ENCODE measurements at regions not wholly inside any gene's neighbourhood (a gene's known extent, or its start where the extent isn't known, plus 50 kb on each side); places are given as distances from the start of the nearest gene placed in this dataset.

DNA sequence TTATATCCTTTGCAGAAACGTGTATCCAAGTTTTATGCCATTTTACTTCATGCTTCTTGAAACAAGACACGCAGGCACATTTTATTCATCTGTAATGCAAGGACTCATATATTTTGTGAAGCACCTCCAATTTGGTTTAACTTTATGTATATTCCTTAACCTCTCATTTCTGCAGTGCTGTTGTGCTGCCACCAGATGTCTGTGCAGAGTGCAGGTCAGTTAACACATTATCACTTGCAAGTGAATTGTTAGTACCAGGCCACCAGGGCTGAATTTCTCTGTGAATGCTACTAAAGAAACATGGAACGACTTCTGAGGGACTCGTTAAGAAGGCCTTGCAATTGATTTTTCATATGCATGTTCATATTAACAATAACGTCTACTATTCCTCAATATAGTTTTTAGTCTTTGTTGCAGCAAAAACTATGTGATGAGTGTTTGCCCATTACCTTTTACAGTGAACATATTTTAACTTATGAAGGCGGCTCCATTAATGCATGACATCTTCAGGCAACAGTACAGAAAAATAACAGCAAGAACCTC, 770.3 kb downstream of the NLGN4X start:
- TF ChIP-seq POLR2A (IDR thresholded peaks at IDR 0.05; ENCODE audit: low read depth, low read length): no peak
- TF ChIP-seq, protein P1, sequence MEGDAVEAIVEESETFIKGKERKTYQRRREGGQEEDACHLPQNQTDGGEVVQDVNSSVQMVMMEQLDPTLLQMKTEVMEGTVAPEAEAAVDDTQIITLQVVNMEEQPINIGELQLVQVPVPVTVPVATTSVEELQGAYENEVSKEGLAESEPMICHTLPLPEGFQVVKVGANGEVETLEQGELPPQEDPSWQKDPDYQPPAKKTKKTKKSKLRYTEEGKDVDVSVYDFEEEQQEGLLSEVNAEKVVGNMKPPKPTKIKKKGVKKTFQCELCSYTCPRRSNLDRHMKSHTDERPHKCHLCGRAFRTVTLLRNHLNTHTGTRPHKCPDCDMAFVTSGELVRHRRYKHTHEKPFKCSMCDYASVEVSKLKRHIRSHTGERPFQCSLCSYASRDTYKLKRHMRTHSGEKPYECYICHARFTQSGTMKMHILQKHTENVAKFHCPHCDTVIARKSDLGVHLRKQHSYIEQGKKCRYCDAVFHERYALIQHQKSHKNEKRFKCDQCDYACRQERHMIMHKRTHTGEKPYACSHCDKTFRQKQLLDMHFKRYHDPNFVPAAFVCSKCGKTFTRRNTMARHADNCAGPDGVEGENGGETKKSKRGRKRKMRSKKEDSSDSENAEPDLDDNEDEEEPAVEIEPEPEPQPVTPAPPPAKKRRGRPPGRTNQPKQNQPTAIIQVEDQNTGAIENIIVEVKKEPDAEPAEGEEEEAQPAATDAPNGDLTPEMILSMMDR (conservative IDR thresholded peaks at IDR 0.05; ENCODE audit: low read depth, low read length): no peak
- no peak for TF ChIP-seq RCOR1 (IDR thresholded peaks at IDR 0.05; ENCODE audit: insufficient replicate concordance, low read length)
- no peak for TF ChIP-seq CEBPB (IDR thresholded peaks at IDR 0.05; ENCODE audit: low read depth, low read length)
- TF ChIP-seq RFX5 (IDR thresholded peaks at IDR 0.05; ENCODE audit: low read depth, low read length): no peak
- TF ChIP-seq, protein P2, sequence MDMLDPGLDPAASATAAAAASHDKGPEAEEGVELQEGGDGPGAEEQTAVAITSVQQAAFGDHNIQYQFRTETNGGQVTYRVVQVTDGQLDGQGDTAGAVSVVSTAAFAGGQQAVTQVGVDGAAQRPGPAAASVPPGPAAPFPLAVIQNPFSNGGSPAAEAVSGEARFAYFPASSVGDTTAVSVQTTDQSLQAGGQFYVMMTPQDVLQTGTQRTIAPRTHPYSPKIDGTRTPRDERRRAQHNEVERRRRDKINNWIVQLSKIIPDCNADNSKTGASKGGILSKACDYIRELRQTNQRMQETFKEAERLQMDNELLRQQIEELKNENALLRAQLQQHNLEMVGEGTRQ (IDR thresholded peaks at IDR 0.05; ENCODE audit: low read depth, low read length): no peak
- TF ChIP-seq, protein P3, sequence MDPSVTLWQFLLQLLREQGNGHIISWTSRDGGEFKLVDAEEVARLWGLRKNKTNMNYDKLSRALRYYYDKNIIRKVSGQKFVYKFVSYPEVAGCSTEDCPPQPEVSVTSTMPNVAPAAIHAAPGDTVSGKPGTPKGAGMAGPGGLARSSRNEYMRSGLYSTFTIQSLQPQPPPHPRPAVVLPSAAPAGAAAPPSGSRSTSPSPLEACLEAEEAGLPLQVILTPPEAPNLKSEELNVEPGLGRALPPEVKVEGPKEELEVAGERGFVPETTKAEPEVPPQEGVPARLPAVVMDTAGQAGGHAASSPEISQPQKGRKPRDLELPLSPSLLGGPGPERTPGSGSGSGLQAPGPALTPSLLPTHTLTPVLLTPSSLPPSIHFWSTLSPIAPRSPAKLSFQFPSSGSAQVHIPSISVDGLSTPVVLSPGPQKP (IDR thresholded peaks at IDR 0.05; ENCODE audit: borderline replicate concordance, low read depth, low read length): no peak
- TF ChIP-seq SMC3 (IDR thresholded peaks at IDR 0.05; ENCODE audit: low read depth, low read length): no peak
- no peak for TF ChIP-seq FOS (IDR thresholded peaks at IDR 0.05; ENCODE audit: low read depth, low read length)

Data from IMR-90 (cell line).